ENCODE measurements at regions not wholly inside any gene's neighbourhood (a gene's known extent, or its start where the extent isn't known, plus 50 kb on each side); places are given as distances from the start of the nearest gene placed in this dataset.

DNA sequence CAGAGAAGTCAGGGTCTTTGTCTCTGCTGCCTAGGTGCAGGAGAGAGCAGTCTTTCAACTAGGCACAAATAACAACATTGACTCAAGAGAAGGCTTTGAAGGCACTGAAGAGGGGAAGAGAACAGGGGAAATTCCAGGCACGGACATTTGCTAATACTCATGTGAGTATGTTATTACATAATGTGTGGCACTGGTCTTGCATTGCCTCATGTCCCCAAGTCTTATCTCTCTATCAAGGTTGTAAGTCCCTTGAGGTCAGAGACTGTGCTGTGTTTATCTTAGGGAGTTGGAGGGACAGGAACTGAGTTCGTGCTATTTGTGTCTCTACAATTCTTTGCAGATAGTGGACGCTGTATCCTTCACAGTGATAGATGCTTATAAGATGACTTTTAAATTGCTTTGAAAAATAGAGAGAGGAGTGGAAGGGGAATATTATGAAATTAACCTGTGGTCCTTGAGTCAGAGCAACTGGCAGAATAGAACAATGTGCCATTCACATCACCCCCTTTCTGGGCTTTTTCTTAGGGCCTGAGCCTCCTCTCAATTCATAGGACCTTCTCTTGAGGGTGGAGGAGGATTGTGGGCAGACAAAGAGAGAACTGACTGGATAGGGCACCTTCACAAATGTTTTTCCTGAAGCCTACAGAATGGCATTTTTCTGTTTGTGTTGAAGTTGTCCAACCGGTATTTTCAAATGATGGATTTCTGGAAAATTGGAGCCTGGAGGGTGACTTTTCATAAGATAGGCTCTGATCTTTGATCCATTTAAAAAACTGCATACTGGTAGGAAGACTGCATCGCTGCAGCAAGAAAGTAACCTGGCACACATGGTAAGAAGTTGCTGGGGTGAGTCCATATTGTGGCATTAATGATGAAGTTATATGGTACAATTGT is 96.6 kb upstream of the CXCR4 start:
- no peak overlapping the region for H3K4me3 Mint-ChIP-seq (ENCODE audit: unreplicated experiment)
- peaks cover 2% of the 10 kb centered on the region for H3K27me3 Mint-ChIP-seq (ENCODE audit: unreplicated experiment)
- H3K27ac Mint-ChIP-seq (ENCODE audit: unreplicated experiment): peak overlapping the region; percentile 31
- H3K4me1 Mint-ChIP-seq (ENCODE audit: low read depth, unreplicated experiment): peaks cover 42% of the 10 kb centered on the region
- H3K36me3 Mint-ChIP-seq (ENCODE audit: unreplicated experiment): peaks cover 22% of the 10 kb centered on the region
- peaks cover 4% of the 10 kb centered on the region for H3K9me3 Mint-ChIP-seq (ENCODE audit: unreplicated experiment)
- TF ChIP-seq, protein P1, sequence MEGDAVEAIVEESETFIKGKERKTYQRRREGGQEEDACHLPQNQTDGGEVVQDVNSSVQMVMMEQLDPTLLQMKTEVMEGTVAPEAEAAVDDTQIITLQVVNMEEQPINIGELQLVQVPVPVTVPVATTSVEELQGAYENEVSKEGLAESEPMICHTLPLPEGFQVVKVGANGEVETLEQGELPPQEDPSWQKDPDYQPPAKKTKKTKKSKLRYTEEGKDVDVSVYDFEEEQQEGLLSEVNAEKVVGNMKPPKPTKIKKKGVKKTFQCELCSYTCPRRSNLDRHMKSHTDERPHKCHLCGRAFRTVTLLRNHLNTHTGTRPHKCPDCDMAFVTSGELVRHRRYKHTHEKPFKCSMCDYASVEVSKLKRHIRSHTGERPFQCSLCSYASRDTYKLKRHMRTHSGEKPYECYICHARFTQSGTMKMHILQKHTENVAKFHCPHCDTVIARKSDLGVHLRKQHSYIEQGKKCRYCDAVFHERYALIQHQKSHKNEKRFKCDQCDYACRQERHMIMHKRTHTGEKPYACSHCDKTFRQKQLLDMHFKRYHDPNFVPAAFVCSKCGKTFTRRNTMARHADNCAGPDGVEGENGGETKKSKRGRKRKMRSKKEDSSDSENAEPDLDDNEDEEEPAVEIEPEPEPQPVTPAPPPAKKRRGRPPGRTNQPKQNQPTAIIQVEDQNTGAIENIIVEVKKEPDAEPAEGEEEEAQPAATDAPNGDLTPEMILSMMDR (IDR thresholded peaks at IDR 0.05; ENCODE audit: partially characterized antibody, unreplicated experiment): no peak
- no peak for DNase-seq

DNA sequence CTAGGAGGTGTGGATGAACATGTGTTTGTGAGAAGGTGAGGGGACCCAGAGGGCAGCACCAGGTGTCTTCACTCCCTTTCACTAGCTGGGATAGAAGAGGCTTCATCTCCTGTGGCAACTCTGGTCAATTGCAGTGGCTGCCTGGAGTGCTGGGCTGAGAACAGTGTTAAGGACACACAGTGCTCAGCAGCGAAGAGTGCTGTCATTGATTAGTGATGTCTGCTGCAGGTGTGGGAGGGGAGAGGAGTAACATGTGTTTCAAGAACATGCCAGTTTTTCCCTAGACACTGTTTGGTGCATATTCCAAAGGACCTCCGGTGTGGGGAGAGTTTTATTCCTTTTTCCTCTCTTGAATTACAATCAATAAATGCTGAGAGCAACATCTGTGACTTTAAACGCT is 95.9 kb upstream of the CXCR4 start:
- no peak overlapping the region for H3K4me3 Mint-ChIP-seq (ENCODE audit: unreplicated experiment)
- peaks cover 22% of the 10 kb centered on the region for H3K36me3 Mint-ChIP-seq (ENCODE audit: unreplicated experiment)
- H3K27ac Mint-ChIP-seq (ENCODE audit: unreplicated experiment): peak overlapping the region; percentile 72
- TF ChIP-seq, protein P1 (IDR thresholded peaks at IDR 0.05; ENCODE audit: partially characterized antibody, unreplicated experiment): no peak
- H3K4me1 Mint-ChIP-seq (ENCODE audit: low read depth, unreplicated experiment): peaks cover 38% of the 10 kb centered on the region
- H3K27me3 Mint-ChIP-seq (ENCODE audit: unreplicated experiment): peaks cover 2% of the 10 kb centered on the region
- H3K9me3 Mint-ChIP-seq (ENCODE audit: unreplicated experiment): no peaks in the 10 kb centered on the region
- no peak for DNase-seq

DNA sequence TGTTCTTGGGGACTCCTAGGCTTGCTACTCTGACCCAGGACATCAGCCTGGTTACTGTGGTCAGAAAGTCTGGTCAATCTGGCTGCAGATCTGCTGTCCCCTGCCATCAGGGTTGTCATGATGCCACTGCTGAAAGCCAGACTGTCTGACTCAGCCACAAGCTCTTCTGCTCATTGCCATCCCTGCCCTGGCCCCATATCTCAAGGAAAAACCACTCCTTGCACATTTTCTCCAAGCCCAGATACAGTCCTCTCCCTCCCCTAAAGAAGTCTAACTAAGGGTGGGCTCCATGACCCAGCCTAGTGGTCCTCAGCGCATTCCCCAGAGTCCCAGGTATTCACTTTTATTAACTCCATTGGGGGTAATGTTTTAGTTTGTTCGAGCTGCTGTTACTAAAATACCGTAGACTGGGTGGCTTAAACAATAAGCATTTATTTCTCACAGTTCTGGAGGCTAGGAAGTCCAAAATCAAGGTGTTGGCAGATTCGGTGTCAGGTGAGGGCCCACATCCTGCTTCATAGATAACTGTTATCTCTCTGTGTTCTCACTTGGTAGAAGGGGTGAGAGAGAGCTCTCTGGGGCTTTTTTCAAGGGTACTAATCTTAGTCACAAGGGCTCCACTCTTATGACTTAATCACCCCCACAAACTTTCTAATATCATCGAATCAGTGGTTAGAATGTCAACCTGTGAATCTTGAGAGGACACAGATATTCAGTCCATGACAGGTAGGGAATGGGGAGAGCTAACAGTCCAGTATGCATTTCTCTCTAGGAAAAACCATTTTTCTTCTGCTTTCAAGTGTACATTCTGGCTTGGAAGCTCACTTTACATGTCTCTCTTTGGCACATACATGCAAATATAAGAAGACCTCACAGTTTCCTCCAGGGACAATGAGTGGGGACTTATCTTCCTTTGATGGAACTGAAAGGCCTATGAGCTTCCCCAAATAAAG is 94.8 kb upstream of the CXCR4 start:
- DNase-seq: no peak
- H3K4me3 Mint-ChIP-seq (ENCODE audit: unreplicated experiment): no peak overlapping the region
- peaks cover 26% of the 10 kb centered on the region for H3K36me3 Mint-ChIP-seq (ENCODE audit: unreplicated experiment)
- TF ChIP-seq, protein P1 (IDR thresholded peaks at IDR 0.05; ENCODE audit: partially characterized antibody, unreplicated experiment): no peak
- peaks cover 2% of the 10 kb centered on the region for H3K27me3 Mint-ChIP-seq (ENCODE audit: unreplicated experiment)
- H3K4me1 Mint-ChIP-seq (ENCODE audit: low read depth, unreplicated experiment): peaks cover 33% of the 10 kb centered on the region
- H3K9me3 Mint-ChIP-seq (ENCODE audit: unreplicated experiment): peaks cover 2% of the 10 kb centered on the region
- H3K27ac Mint-ChIP-seq (ENCODE audit: unreplicated experiment): no peak overlapping the region

DNA sequence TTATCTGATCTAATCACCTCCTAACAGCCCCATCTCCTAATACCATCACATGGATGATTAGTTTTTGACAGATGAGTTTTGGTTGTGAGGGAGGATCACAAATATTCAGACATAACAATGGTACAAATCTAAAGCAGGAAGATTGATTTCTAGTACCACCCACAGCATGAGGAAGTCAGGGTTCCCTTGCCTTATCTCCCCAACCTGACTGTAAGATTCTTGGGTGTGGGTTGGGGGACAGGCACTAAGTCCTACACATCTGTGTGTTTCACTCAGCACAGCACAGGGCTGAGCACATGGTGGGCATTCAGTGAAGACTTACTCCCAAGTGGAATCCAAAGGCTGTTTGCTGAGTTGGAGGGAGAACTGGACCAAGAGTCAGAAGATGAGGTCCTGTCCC is 93.8 kb upstream of the CXCR4 start:
- H3K4me3 Mint-ChIP-seq (ENCODE audit: unreplicated experiment): no peak overlapping the region
- H3K27ac Mint-ChIP-seq (ENCODE audit: unreplicated experiment): no peak overlapping the region
- DNase-seq: no peak
- peaks cover 22% of the 10 kb centered on the region for H3K36me3 Mint-ChIP-seq (ENCODE audit: unreplicated experiment)
- H3K9me3 Mint-ChIP-seq (ENCODE audit: unreplicated experiment): peaks cover 2% of the 10 kb centered on the region
- peaks cover 24% of the 10 kb centered on the region for H3K4me1 Mint-ChIP-seq (ENCODE audit: low read depth, unreplicated experiment)
- H3K27me3 Mint-ChIP-seq (ENCODE audit: unreplicated experiment): peaks cover 2% of the 10 kb centered on the region
- TF ChIP-seq, protein P1 (IDR thresholded peaks at IDR 0.05; ENCODE audit: partially characterized antibody, unreplicated experiment): no peak
